H7 (cell line): ENCODE measurements at regions not wholly inside any gene's neighbourhood (a gene's known extent, or its start where the extent isn't known, plus 50 kb on each side); places are given as distances from the start of the nearest gene placed in this dataset.

ENCODE experiments used
- DNase-seq: peaks from one replicate; pipeline ENCODE4 v3.0.0; 2012
- H3K27me3 ChIP-seq: 2 replicates; pipeline ENCODE4 v1.6.0; 2011; ENCODE audit warnings: mild to moderate bottlenecking, low read length; ENCODE audit not compliant: control insufficient read depth, insufficient read depth
- H3K36me3 ChIP-seq: replicated peaks from 2 replicates; pipeline ENCODE4 v1.5.1; 2011; ENCODE audit warnings: low read length; ENCODE audit not compliant: control insufficient read depth, insufficient read depth
- H3K4me3 ChIP-seq: 2 replicates; pipeline ENCODE4 v1.5.1; 2011; ENCODE audit warnings: low read depth, mild to moderate bottlenecking, control low read depth, low read length, moderate library complexity; ENCODE audit not compliant: insufficient read depth

- Histone ChIP-seq H3K27me3 (no peaks in the 10 kb centered on the region), H3K36me3 (no peaks in the 10 kb centered on the region), H3K4me3 (no peak overlapping the region)
- no peak for DNase-seq
These were observed 892.6 kb upstream of the LCORL start for GRCh38 chr4:18914182-18914581.

- Histone ChIP-seq H3K36me3 (no peaks in the 10 kb centered on the region), H3K27me3 (no peaks in the 10 kb centered on the region), H3K4me3 (no peak overlapping the region)
- no peak for DNase-seq
These were observed 873.4 kb upstream of the LCORL start for GRCh38 chr4:18894928-18895327.

GRCh38 chr4:18882468-18882867, 860.9 kb upstream of the LCORL start:
- DNase-seq, result no peak
- H3K27me3 ChIP-seq, result no peaks in the 10 kb centered on the region
- H3K4me3 ChIP-seq, result no peak overlapping the region
- H3K36me3 ChIP-seq, result no peaks in the 10 kb centered on the region

- no peak for DNase-seq
- no peaks in the 10 kb centered on the region for H3K27me3 ChIP-seq
- H3K4me3 ChIP-seq, result no peak overlapping the region
- no peaks in the 10 kb centered on the region for H3K36me3 ChIP-seq
These were observed 860.0 kb upstream of the LCORL start for GRCh38 chr4:18881556-18881955.

- H3K36me3 ChIP-seq, result no peaks in the 10 kb centered on the region
- H3K27me3 ChIP-seq, result no peaks in the 10 kb centered on the region
- no peak for DNase-seq
- no peak overlapping the region for H3K4me3 ChIP-seq
These were observed 859.3 kb upstream of the LCORL start for GRCh38 chr4:18880871-18881270.

- H3K4me3 ChIP-seq, result no peak overlapping the region
- DNase-seq, result no peak
- no peaks in the 10 kb centered on the region for H3K27me3 ChIP-seq
- no peaks in the 10 kb centered on the region for H3K36me3 ChIP-seq
These were observed 857.0 kb upstream of the LCORL start for GRCh38 chr4:18878561-18878960.

- H3K4me3 ChIP-seq, result no peak overlapping the region
- no peaks in the 10 kb centered on the region for H3K27me3 ChIP-seq
- DNase-seq, result no peak
- no peaks in the 10 kb centered on the region for H3K36me3 ChIP-seq
These were observed 847.6 kb upstream of the LCORL start for GRCh38 chr4:18869166-18869565.

GRCh38 chr4:18860836-18861530, 839.4 kb upstream of the LCORL start:
- H3K27me3 ChIP-seq, result peaks cover 3% of the 10 kb centered on the region; the same call in 1 of the 2 replicates
- DNase-seq, result no peak
- H3K36me3 ChIP-seq, result no peaks in the 10 kb centered on the region
- H3K4me3 ChIP-seq, result no peak overlapping the region

- H3K4me3 ChIP-seq, result no peak overlapping the region
- H3K36me3 ChIP-seq, result no peaks in the 10 kb centered on the region
- DNase-seq, result no peak
- peaks cover 3% of the 10 kb centered on the region; the same call in 1 of the 2 replicates for H3K27me3 ChIP-seq
These were observed 837.9 kb upstream of the LCORL start for GRCh38 chr4:18859468-18859867.

- no peak overlapping the region for H3K4me3 ChIP-seq
- DNase-seq, result no peak
- H3K36me3 ChIP-seq, result no peaks in the 10 kb centered on the region
These were observed 836.8 kb upstream of the LCORL start for GRCh38 chr4:18858229-18858922.

GRCh38 chr4:18850867-18851266, 829.3 kb upstream of the LCORL start:
- Histone ChIP-seq H3K36me3 (no peaks in the 10 kb centered on the region), H3K27me3 (no peaks in the 10 kb centered on the region; the same call in 1 of the 2 replicates), H3K4me3 (no peak overlapping the region)
- DNase-seq, result no peak

More at GRCh38 chr4:18858229-18858922, 836.8 kb upstream of the LCORL start:
- H3K27me3 ChIP-seq, result peaks cover 3% of the 10 kb centered on the region; the same call in 1 of the 2 replicates

GRCh38 chr4:18847249-18847890, 825.8 kb upstream of the LCORL start:
- Histone ChIP-seq H3K27me3 (no peaks in the 10 kb centered on the region), H3K4me3 (no peak overlapping the region), H3K36me3 (no peaks in the 10 kb centered on the region)
- no peak for DNase-seq

GRCh38 chr4:18846313-18846712, 824.8 kb upstream of the LCORL start:
- no peaks in the 10 kb centered on the region for H3K36me3 ChIP-seq
- no peak overlapping the region for H3K4me3 ChIP-seq
- no peaks in the 10 kb centered on the region for H3K27me3 ChIP-seq
- DNase-seq, result no peak

- DNase-seq, result no peak
- H3K4me3 ChIP-seq, result no peak overlapping the region
- H3K27me3 ChIP-seq, result no peaks in the 10 kb centered on the region
- no peaks in the 10 kb centered on the region for H3K36me3 ChIP-seq
These were observed 823.2 kb upstream of the LCORL start for GRCh38 chr4:18844726-18845125.

GRCh38 chr4:18842431-18842830, 820.9 kb upstream of the LCORL start:
- Histone ChIP-seq H3K36me3 (no peaks in the 10 kb centered on the region), H3K4me3 (no peak overlapping the region), H3K27me3 (no peaks in the 10 kb centered on the region)
- DNase-seq, result no peak
